ENCODE measurements at regions not wholly inside any gene's neighbourhood (a gene's known extent, or its start where the extent isn't known, plus 50 kb on each side); places are given as distances from the start of the nearest gene placed in this dataset.

GRCh38 chr10:7107285-7107684, 303.5 kb downstream of the SFMBT2 start:
- TF ChIP-seq, protein P1, sequence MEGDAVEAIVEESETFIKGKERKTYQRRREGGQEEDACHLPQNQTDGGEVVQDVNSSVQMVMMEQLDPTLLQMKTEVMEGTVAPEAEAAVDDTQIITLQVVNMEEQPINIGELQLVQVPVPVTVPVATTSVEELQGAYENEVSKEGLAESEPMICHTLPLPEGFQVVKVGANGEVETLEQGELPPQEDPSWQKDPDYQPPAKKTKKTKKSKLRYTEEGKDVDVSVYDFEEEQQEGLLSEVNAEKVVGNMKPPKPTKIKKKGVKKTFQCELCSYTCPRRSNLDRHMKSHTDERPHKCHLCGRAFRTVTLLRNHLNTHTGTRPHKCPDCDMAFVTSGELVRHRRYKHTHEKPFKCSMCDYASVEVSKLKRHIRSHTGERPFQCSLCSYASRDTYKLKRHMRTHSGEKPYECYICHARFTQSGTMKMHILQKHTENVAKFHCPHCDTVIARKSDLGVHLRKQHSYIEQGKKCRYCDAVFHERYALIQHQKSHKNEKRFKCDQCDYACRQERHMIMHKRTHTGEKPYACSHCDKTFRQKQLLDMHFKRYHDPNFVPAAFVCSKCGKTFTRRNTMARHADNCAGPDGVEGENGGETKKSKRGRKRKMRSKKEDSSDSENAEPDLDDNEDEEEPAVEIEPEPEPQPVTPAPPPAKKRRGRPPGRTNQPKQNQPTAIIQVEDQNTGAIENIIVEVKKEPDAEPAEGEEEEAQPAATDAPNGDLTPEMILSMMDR (IDR thresholded peaks at IDR 0.05; ENCODE audit: poor library complexity), result no peak
- TF ChIP-seq EZH2 (IDR thresholded peaks at IDR 0.05; ENCODE audit: borderline replicate concordance) (no peak), EZH2phosphoT487 (IDR thresholded peaks at IDR 0.05; ENCODE audit: low read depth, severe bottlenecking, unreplicated experiment) (no peak)
